ENCODE measurements at regions not wholly inside any gene's neighbourhood (a gene's known extent, or its start where the extent isn't known, plus 50 kb on each side); places are given as distances from the start of the nearest gene placed in this dataset.

DNA sequence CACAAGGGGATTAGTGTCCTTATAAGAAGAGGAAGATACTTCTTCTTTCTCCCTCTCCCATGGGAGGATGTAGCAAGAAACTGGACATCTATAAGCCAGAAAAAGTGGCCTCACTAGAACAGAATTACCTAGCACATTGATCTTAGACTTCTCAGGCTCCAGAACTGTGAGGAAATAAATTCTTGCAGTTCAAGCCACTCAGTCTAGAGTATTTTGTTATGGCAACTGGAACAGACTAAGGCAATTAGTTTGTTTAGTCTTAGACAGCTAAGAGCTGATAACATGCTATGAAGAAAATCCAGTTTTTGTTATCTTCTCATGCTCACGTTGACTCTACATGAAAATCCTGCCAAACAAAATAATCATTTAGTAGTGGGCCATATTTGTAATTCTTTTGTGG, 627.6 kb upstream of the PHF14 start:
- TF ChIP-seq, protein P1, sequence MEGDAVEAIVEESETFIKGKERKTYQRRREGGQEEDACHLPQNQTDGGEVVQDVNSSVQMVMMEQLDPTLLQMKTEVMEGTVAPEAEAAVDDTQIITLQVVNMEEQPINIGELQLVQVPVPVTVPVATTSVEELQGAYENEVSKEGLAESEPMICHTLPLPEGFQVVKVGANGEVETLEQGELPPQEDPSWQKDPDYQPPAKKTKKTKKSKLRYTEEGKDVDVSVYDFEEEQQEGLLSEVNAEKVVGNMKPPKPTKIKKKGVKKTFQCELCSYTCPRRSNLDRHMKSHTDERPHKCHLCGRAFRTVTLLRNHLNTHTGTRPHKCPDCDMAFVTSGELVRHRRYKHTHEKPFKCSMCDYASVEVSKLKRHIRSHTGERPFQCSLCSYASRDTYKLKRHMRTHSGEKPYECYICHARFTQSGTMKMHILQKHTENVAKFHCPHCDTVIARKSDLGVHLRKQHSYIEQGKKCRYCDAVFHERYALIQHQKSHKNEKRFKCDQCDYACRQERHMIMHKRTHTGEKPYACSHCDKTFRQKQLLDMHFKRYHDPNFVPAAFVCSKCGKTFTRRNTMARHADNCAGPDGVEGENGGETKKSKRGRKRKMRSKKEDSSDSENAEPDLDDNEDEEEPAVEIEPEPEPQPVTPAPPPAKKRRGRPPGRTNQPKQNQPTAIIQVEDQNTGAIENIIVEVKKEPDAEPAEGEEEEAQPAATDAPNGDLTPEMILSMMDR (IDR thresholded peaks at IDR 0.05), result no peak
- no peak for TF ChIP-seq POLR2A (IDR thresholded peaks at IDR 0.05)
- TF ChIP-seq POLR2AphosphoS5 (IDR thresholded peaks at IDR 0.05), result no peak
